Stimulated activated memory B cell treated with anti-CD40 and anti-IgM and Interleukin-4, amounts not matched to agents 10 μg/mL and 1 μg/mL and 100 μg/mL, for 72 hours (primary cell): ENCODE measurements at regions not wholly inside any gene's neighbourhood (a gene's known extent, or its start where the extent isn't known, plus 50 kb on each side); places are given as distances from the start of the nearest gene placed in this dataset.
A peak's percentile ranks its signal among the peaks of the same experiment; 100 is the strongest.

Source experiments
- ATAC-seq: fragments of 150-1000 bp; cut with Tn5 transposase; 2 replicates; pipeline ENCODE4 v1.10.0; 2021
- H3K27ac Mint-ChIP-seq: one replicate; pipeline ENCODE4 v1.8.0; 2022; ENCODE audit warnings: mild to moderate bottlenecking, mixed read lengths
- H3K27me3 Mint-ChIP-seq: one replicate; pipeline ENCODE4 v1.8.0; 2022; ENCODE audit warnings: mixed read lengths
- H3K36me3 Mint-ChIP-seq: one replicate; pipeline ENCODE4 v1.8.0; 2022; ENCODE audit warnings: mixed read lengths
- H3K4me1 Mint-ChIP-seq: one replicate; pipeline ENCODE4 v1.8.0; 2022; ENCODE audit warnings: mixed read lengths
- H3K4me3 Mint-ChIP-seq: one replicate; pipeline ENCODE4 v1.8.0; 2022; ENCODE audit warnings: mild to moderate bottlenecking, moderate library complexity, mixed read lengths
- H3K9me3 Mint-ChIP-seq: one replicate; pipeline ENCODE4 v1.8.0; 2022; ENCODE audit warnings: mixed read lengths

GRCh38 chr11:92387859-92388258 lies 163.2 kb downstream of the FAT3 start:
- peaks cover 12% of the 10 kb centered on the region for H3K9me3 Mint-ChIP-seq
- H3K36me3 Mint-ChIP-seq = no peaks in the 10 kb centered on the region
- H3K27ac Mint-ChIP-seq = no peak overlapping the region
- no peaks in the 10 kb centered on the region for H3K4me1 Mint-ChIP-seq
- no peak for ATAC-seq
- H3K4me3 Mint-ChIP-seq = no peak overlapping the region
- no peaks in the 10 kb centered on the region for H3K27me3 Mint-ChIP-seq

GRCh38 chr11:92388380-92388779 lies 163.8 kb downstream of the FAT3 start:
- H3K9me3 Mint-ChIP-seq = peaks cover 12% of the 10 kb centered on the region
- no peaks in the 10 kb centered on the region for H3K27me3 Mint-ChIP-seq
- ATAC-seq = no peak
- no peaks in the 10 kb centered on the region for H3K36me3 Mint-ChIP-seq
- H3K27ac Mint-ChIP-seq = no peak overlapping the region
- no peak overlapping the region for H3K4me3 Mint-ChIP-seq
- H3K4me1 Mint-ChIP-seq = no peaks in the 10 kb centered on the region

GRCh38 chr11:92390783-92391182 lies 166.2 kb downstream of the FAT3 start:
- H3K9me3 Mint-ChIP-seq = peaks cover 12% of the 10 kb centered on the region
- H3K36me3 Mint-ChIP-seq = no peaks in the 10 kb centered on the region
- no peak overlapping the region for H3K27ac Mint-ChIP-seq
- no peaks in the 10 kb centered on the region for H3K4me1 Mint-ChIP-seq
- H3K4me3 Mint-ChIP-seq = no peak overlapping the region
- H3K27me3 Mint-ChIP-seq = no peaks in the 10 kb centered on the region
- no peak for ATAC-seq

GRCh38 chr11:92391364-92391763 lies 166.7 kb downstream of the FAT3 start:
- Mint-ChIP-seq H3K4me1 (no peaks in the 10 kb centered on the region), H3K4me3 (no peak overlapping the region)
- ATAC-seq = no peak

GRCh38 chr11:92391808-92392207 lies 167.2 kb downstream of the FAT3 start:
- ATAC-seq = no peak
- Mint-ChIP-seq H3K27ac (no peak overlapping the region), H3K4me3 (no peak overlapping the region), H3K36me3 (no peaks in the 10 kb centered on the region), H3K4me1 (no peaks in the 10 kb centered on the region), H3K9me3 (peaks cover 11% of the 10 kb centered on the region), H3K27me3 (no peaks in the 10 kb centered on the region)

More at GRCh38 chr11:92391364-92391763, 166.7 kb downstream of the FAT3 start:
- H3K9me3 Mint-ChIP-seq = peaks cover 12% of the 10 kb centered on the region
- H3K27me3 Mint-ChIP-seq = no peaks in the 10 kb centered on the region
- no peak overlapping the region for H3K27ac Mint-ChIP-seq
- no peaks in the 10 kb centered on the region for H3K36me3 Mint-ChIP-seq

- H3K36me3 Mint-ChIP-seq = no peaks in the 10 kb centered on the region
Measured at GRCh38 chr11:92393218-92393617, 168.6 kb downstream of the FAT3 start.

GRCh38 chr11:92396133-92396532 lies 171.5 kb downstream of the FAT3 start:
- Mint-ChIP-seq H3K27me3 (no peaks in the 10 kb centered on the region), H3K9me3 (peaks cover 6% of the 10 kb centered on the region), H3K36me3 (no peaks in the 10 kb centered on the region), H3K4me3 (no peak overlapping the region), H3K27ac (no peak overlapping the region), H3K4me1 (no peaks in the 10 kb centered on the region)
- no peak for ATAC-seq

More at GRCh38 chr11:92393218-92393617, 168.6 kb downstream of the FAT3 start:
- no peak for ATAC-seq
- no peaks in the 10 kb centered on the region for H3K4me1 Mint-ChIP-seq
- H3K9me3 Mint-ChIP-seq = peaks cover 6% of the 10 kb centered on the region
- H3K27me3 Mint-ChIP-seq = no peaks in the 10 kb centered on the region
- H3K4me3 Mint-ChIP-seq = no peak overlapping the region
- no peak overlapping the region for H3K27ac Mint-ChIP-seq

- no peak for ATAC-seq
- H3K36me3 Mint-ChIP-seq = no peaks in the 10 kb centered on the region
Measured at GRCh38 chr11:92397221-92397755, 172.7 kb downstream of the FAT3 start.

GRCh38 chr11:92399705-92400104 lies 175.1 kb downstream of the FAT3 start:
- Mint-ChIP-seq H3K36me3 (no peaks in the 10 kb centered on the region), H3K27me3 (no peaks in the 10 kb centered on the region), H3K4me3 (no peak overlapping the region), H3K27ac (no peak overlapping the region), H3K9me3 (peaks cover 3% of the 10 kb centered on the region), H3K4me1 (no peaks in the 10 kb centered on the region)
- no peak for ATAC-seq

More at GRCh38 chr11:92397221-92397755, 172.7 kb downstream of the FAT3 start:
- H3K4me3 Mint-ChIP-seq = no peak overlapping the region
- peaks cover 5% of the 10 kb centered on the region for H3K9me3 Mint-ChIP-seq
- H3K4me1 Mint-ChIP-seq = no peaks in the 10 kb centered on the region
- H3K27ac Mint-ChIP-seq = no peak overlapping the region
- H3K27me3 Mint-ChIP-seq = no peaks in the 10 kb centered on the region

- no peaks in the 10 kb centered on the region for H3K4me1 Mint-ChIP-seq
- ATAC-seq = no peak
Measured at GRCh38 chr11:92401520-92401919, 176.9 kb downstream of the FAT3 start.

GRCh38 chr11:92406472-92406871 lies 181.9 kb downstream of the FAT3 start:
- no peak for ATAC-seq
- Mint-ChIP-seq H3K4me3 (no peak overlapping the region), H3K27ac (no peak overlapping the region), H3K4me1 (no peaks in the 10 kb centered on the region), H3K9me3 (peaks cover 11% of the 10 kb centered on the region), H3K36me3 (no peaks in the 10 kb centered on the region), H3K27me3 (no peaks in the 10 kb centered on the region)

More at GRCh38 chr11:92401520-92401919, 176.9 kb downstream of the FAT3 start:
- Mint-ChIP-seq H3K4me3 (no peak overlapping the region), H3K36me3 (no peaks in the 10 kb centered on the region), H3K9me3 (peaks cover 8% of the 10 kb centered on the region), H3K27ac (no peak overlapping the region), H3K27me3 (no peaks in the 10 kb centered on the region)

- Mint-ChIP-seq H3K27me3 (no peaks in the 10 kb centered on the region), H3K36me3 (no peaks in the 10 kb centered on the region), H3K4me1 (no peaks in the 10 kb centered on the region), H3K9me3 (peaks cover 7% of the 10 kb centered on the region), H3K4me3 (no peak overlapping the region), H3K27ac (no peak overlapping the region)
- no peak for ATAC-seq
Measured at GRCh38 chr11:92409355-92409754, 184.7 kb downstream of the FAT3 start.

GRCh38 chr11:92409956-92410355 lies 185.3 kb downstream of the FAT3 start:
- ATAC-seq = no peak

GRCh38 chr11:92410526-92410925 lies 185.9 kb downstream of the FAT3 start:
- peaks cover 3% of the 10 kb centered on the region for H3K9me3 Mint-ChIP-seq
- no peaks in the 10 kb centered on the region for H3K36me3 Mint-ChIP-seq
- H3K27ac Mint-ChIP-seq = no peak overlapping the region
- no peak for ATAC-seq
- H3K4me1 Mint-ChIP-seq = no peaks in the 10 kb centered on the region
- H3K4me3 Mint-ChIP-seq = no peak overlapping the region
- no peaks in the 10 kb centered on the region for H3K27me3 Mint-ChIP-seq

More at GRCh38 chr11:92409956-92410355, 185.3 kb downstream of the FAT3 start:
- no peaks in the 10 kb centered on the region for H3K4me1 Mint-ChIP-seq
- no peak overlapping the region for H3K4me3 Mint-ChIP-seq
- H3K27me3 Mint-ChIP-seq = no peaks in the 10 kb centered on the region
- H3K27ac Mint-ChIP-seq = no peak overlapping the region
- peaks cover 5% of the 10 kb centered on the region for H3K9me3 Mint-ChIP-seq
- no peaks in the 10 kb centered on the region for H3K36me3 Mint-ChIP-seq

GRCh38 chr11:92411431-92411830 lies 186.8 kb downstream of the FAT3 start:
- Mint-ChIP-seq H3K9me3 (peaks cover 3% of the 10 kb centered on the region), H3K36me3 (no peaks in the 10 kb centered on the region), H3K27ac (no peak overlapping the region), H3K4me1 (no peaks in the 10 kb centered on the region), H3K27me3 (no peaks in the 10 kb centered on the region), H3K4me3 (no peak overlapping the region)
- ATAC-seq = no peak

GRCh38 chr11:92413757-92414513 lies 189.3 kb downstream of the FAT3 start:
- H3K27ac Mint-ChIP-seq = no peak overlapping the region
- no peaks in the 10 kb centered on the region for H3K36me3 Mint-ChIP-seq
- no peaks in the 10 kb centered on the region for H3K4me1 Mint-ChIP-seq
- no peaks in the 10 kb centered on the region for H3K27me3 Mint-ChIP-seq
- no peak overlapping the region for H3K4me3 Mint-ChIP-seq
- ATAC-seq = peak; percentile 64
- peaks cover 3% of the 10 kb centered on the region for H3K9me3 Mint-ChIP-seq
